ENCODE measurements at regions not wholly inside any gene's neighbourhood (a gene's known extent, or its start where the extent isn't known, plus 50 kb on each side); places are given as distances from the start of the nearest gene placed in this dataset.

GRCh38 chr13:21934284-21934683, 263.4 kb downstream of the FGF9 start:
- no peaks in the 10 kb centered on the region for H3K9me3 ChIP-seq
- H3K27me3 ChIP-seq: no peaks in the 10 kb centered on the region
- no peak overlapping the region for H3K27ac ChIP-seq
- WGBS, 5 donors: 89 to 94% (median 94%) methylated on average over 9 of the region's 9 CpGs
- H3K4me1 ChIP-seq: no peaks in the 10 kb centered on the region
- intact Hi-C loops (cut with DNase I; ENCODE audit: low total_unique reads): no loop called here
- DNase-seq: no peak
- H3K4me3 ChIP-seq: no peak overlapping the region
- no peaks in the 10 kb centered on the region for H3K36me3 ChIP-seq
- TF ChIP-seq POLR2A (IDR thresholded peaks at IDR 0.05) (no peak), CTCF (IDR thresholded peaks at IDR 0.05) (no peak), EP300 (IDR thresholded peaks at IDR 0.05) (no peak), POLR2AphosphoS5 (IDR thresholded peaks at IDR 0.05) (no peak)

- Histone ChIP-seq H3K27me3 (no peaks in the 10 kb centered on the region), H3K27ac (no peak overlapping the region), H3K4me3 (no peak overlapping the region), H3K36me3 (no peaks in the 10 kb centered on the region), H3K9me3 (no peaks in the 10 kb centered on the region), H3K4me1 (no peaks in the 10 kb centered on the region)
- DNase-seq: no peak
- 93 to 96% (median 95%) methylated on average over 4 of the region's 4 CpGs for WGBS, 5 donors
- intact Hi-C loops (cut with DNase I; ENCODE audit: low total_unique reads): no loop called here
- no peak for TF ChIP-seq CTCF (IDR thresholded peaks at IDR 0.05)
- TF ChIP-seq EP300 (IDR thresholded peaks at IDR 0.05): no peak
- no peak for TF ChIP-seq POLR2AphosphoS5 (IDR thresholded peaks at IDR 0.05)
- TF ChIP-seq POLR2A (IDR thresholded peaks at IDR 0.05): no peak
These were observed 265.8 kb downstream of the FGF9 start for GRCh38 chr13:21936674-21937073.

- H3K27ac ChIP-seq: no peak overlapping the region
- H3K9me3 ChIP-seq: no peaks in the 10 kb centered on the region
- H3K4me3 ChIP-seq: no peak overlapping the region
- H3K27me3 ChIP-seq: no peaks in the 10 kb centered on the region
- H3K36me3 ChIP-seq: no peaks in the 10 kb centered on the region
- DNase-seq: peak in 1 of 2 donors; percentile 28
- H3K4me1 ChIP-seq: no peaks in the 10 kb centered on the region
- intact Hi-C loops (cut with DNase I; ENCODE audit: low total_unique reads): no loop called here
- TF ChIP-seq POLR2A (IDR thresholded peaks at IDR 0.05) (no peak), EP300 (IDR thresholded peaks at IDR 0.05) (no peak), CTCF (IDR thresholded peaks at IDR 0.05) (no peak), POLR2AphosphoS5 (IDR thresholded peaks at IDR 0.05) (no peak)
- 38 to 64% (median 48%) methylated on average over 6 of the region's 6 CpGs for WGBS, 5 donors
These were observed 267.3 kb downstream of the FGF9 start for GRCh38 chr13:21938168-21938567.

- TF ChIP-seq POLR2AphosphoS5 (IDR thresholded peaks at IDR 0.05) (no peak), POLR2A (IDR thresholded peaks at IDR 0.05) (no peak), EP300 (IDR thresholded peaks at IDR 0.05) (no peak), CTCF (IDR thresholded peaks at IDR 0.05) (no peak)
These were observed 267.8 kb downstream of the FGF9 start for GRCh38 chr13:21938636-21939035.

More at GRCh38 chr13:21938636-21939035, 267.8 kb downstream of the FGF9 start:
- intact Hi-C loops (cut with DNase I; ENCODE audit: low total_unique reads): no loop called here
- Histone ChIP-seq H3K27me3 (no peaks in the 10 kb centered on the region), H3K27ac (no peak overlapping the region), H3K4me3 (no peak overlapping the region), H3K4me1 (no peaks in the 10 kb centered on the region), H3K36me3 (no peaks in the 10 kb centered on the region), H3K9me3 (peaks cover 0 to 4% (median 0%) of the 10 kb centered on the region in 4 donors)
- WGBS, 5 donors: 29 to 51% (median 48%) methylated on average over 7 of the region's 7 CpGs
- no peak for DNase-seq
